Caco-2 (cell line): ENCODE measurements at regions not wholly inside any gene's neighbourhood (a gene's known extent, or its start where the extent isn't known, plus 50 kb on each side); places are given as distances from the start of the nearest gene placed in this dataset.

Experiments
- BruUV-seq: library from RNA; stranded (reverse); fragments of 400-500 nt; replicated peaks from 2 replicates; lab custom pipeline; 2021; lab: Mats Ljungman, UMichigan
- CTCF ChIA-PET: fragments of 300-600 bp; sonication (Branson Sonifier 250); formaldehyde crosslinking; loops from one replicate; lab custom pipeline; 2022; ENCODE audit warnings: antibody characterized with exemption; lab: Charles Lee
- POLR2A ChIA-PET: fragments of 300-600 bp; sonication (Branson Sonifier 250); formaldehyde crosslinking; loops from one replicate; lab custom pipeline; 2022; ENCODE audit warnings: antibody characterized with exemption; lab: Charles Lee
- DNase-seq, 2 experiments: peaks; one replicate each; pipeline versions ENCODE4 v3.0.0 to v3.0.0-alpha.2; 2020 to 2022
- H3K27me3 ChIP-seq: replicated peaks from 2 replicates; pipeline ENCODE4 v1.6.0; 2011; ENCODE audit warnings: low read length; ENCODE audit not compliant: control insufficient read depth, insufficient read depth
- H3K36me3 ChIP-seq: 2 replicates; pipeline ENCODE4 v1.5.1; 2011; ENCODE audit warnings: low read length; ENCODE audit not compliant: control insufficient read depth, insufficient read depth
- H3K4me1 ChIP-seq: fragments of 250-450 bp; sonication (Bioruptor Pico); 2 replicates; pipeline ENCODE4 v1.5.1; 2020; ENCODE audit warnings: mild to moderate bottlenecking
- H3K4me3 ChIP-seq: 2 replicates; pipeline ENCODE4 v1.5.1; 2011; ENCODE audit warnings: low read depth, mild to moderate bottlenecking, control low read depth, low read length
- H3K9me3 ChIP-seq: fragments of 250-450 bp; sonication (Bioruptor Pico); 2 replicates; pipeline ENCODE4 v1.5.1; 2020; ENCODE audit warnings: mild to moderate bottlenecking, moderate library complexity
- H3K27ac Mint-ChIP-seq: one replicate; pipeline ENCODE4 v1.8.0; 2022; ENCODE audit warnings: mixed read lengths; ENCODE audit not compliant: unreplicated experiment
- H3K27me3 Mint-ChIP-seq: one replicate; pipeline ENCODE4 v1.8.0; 2022; ENCODE audit warnings: mixed read lengths; ENCODE audit not compliant: insufficient read depth, unreplicated experiment
- H3K36me3 Mint-ChIP-seq: one replicate; pipeline ENCODE4 v1.8.0; 2022; ENCODE audit warnings: mild to moderate bottlenecking, mixed read lengths; ENCODE audit not compliant: insufficient read depth, unreplicated experiment
- H3K4me1 Mint-ChIP-seq: one replicate; pipeline ENCODE4 v1.8.0; 2022; ENCODE audit warnings: low read depth, mixed read lengths; ENCODE audit not compliant: unreplicated experiment
- H3K4me3 Mint-ChIP-seq: one replicate; pipeline ENCODE4 v1.8.0; 2022; ENCODE audit warnings: mild to moderate bottlenecking, moderate library complexity, mixed read lengths; ENCODE audit not compliant: unreplicated experiment
- H3K9me3 Mint-ChIP-seq: one replicate; pipeline ENCODE4 v1.8.0; 2022; ENCODE audit warnings: mixed read lengths; ENCODE audit not compliant: unreplicated experiment
- CTCF ChIP-seq, 2 experiments: fragments of 200-600 bp in 1 of 2; IDR thresholded peaks; 1 replicate in 1 of 2; 2 replicates in 1 of 2; pipeline versions ENCODE4 v1.5.1 to v1.8.0; 2011 to 2022; ENCODE audit warnings: antibody characterized with exemption in 1 of 2, control low read depth in 1 of 2, inconsistent platforms in 1 of 2, low read depth in 1 of 2, low read length in 1 of 2, mild to moderate bottlenecking in 1 of 2, moderate library complexity in 1 of 2; ENCODE audit not compliant: insufficient read depth in 1 of 2, severe bottlenecking in 1 of 2, unreplicated experiment in 1 of 2
- intact Hi-C: fragments of 100-400 bp; cut with micrococcal nuclease; formaldehyde crosslinking; loops from one replicate; pipeline ENCODE4 v1.10.0; 2022; ENCODE audit not compliant: unreplicated experiment

DNA sequence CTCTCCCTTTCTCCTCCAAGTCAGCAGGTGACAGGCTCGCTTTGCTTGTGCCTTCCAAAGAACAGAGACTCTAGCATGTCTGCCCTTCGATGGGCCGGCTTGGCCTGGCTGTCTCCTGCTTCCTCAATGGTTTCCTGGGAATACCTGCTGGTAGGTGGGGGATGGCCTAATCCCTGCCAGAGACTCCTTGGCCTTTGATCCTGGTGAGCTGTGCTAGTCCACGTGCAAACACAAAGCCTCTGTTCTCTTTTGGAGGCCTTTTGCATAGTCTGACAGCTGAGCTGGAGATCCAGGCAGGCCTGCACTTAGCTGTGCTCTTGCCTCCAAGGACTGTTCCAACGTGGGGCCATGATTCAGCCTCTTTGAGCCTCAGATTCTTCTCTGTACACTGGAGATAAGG is 67.6 kb downstream of the ARL4C start:
- Mint-ChIP-seq H3K4me3 (no peak overlapping the region), H3K27me3 (no peaks in the 10 kb centered on the region), H3K36me3 (peaks cover 10% of the 10 kb centered on the region), H3K4me1 (peaks cover 19% of the 10 kb centered on the region), H3K9me3 (no peaks in the 10 kb centered on the region), H3K27ac (peak overlapping the region; percentile 96)
- no peaks in the 10 kb centered on the region for H3K36me3 ChIP-seq
- TF ChIP-seq CTCF (IDR thresholded peaks at IDR 0.05; ENCODE audit: insufficient read depth in 1 of 2, low read depth in 1 of 2, low read length in 1 of 2, severe bottlenecking in 1 of 2, unreplicated experiment in 1 of 2), result no peak
- H3K4me3 ChIP-seq, result no peak overlapping the region
- intact Hi-C loops, result no loop called here
- no peaks in the 10 kb centered on the region for H3K9me3 ChIP-seq
- no peaks in the 10 kb centered on the region for H3K27me3 ChIP-seq
- BruUV-seq, result no TSS peak
- ChIA-PET POLR2A (interaction anchor here (0.6 to 0.7 kb wide), 2 partner anchors 19 kb away, joined by 4 read pairs; no protein-coding TSS in a partner anchor), CTCF (no interaction called here)
- peaks cover 41% of the 10 kb centered on the region for H3K4me1 ChIP-seq
- peak; percentile 42 to 62 for DNase-seq

- H3K27me3 ChIP-seq, result no peaks in the 10 kb centered on the region
- POLR2A ChIA-PET, result interaction anchor here (0.6 to 1.0 kb wide), 4 partner anchors 17 to 145 kb away, joined by 3 to 14 read pairs (median 6); no protein-coding TSS in a partner anchor
- H3K4me1 Mint-ChIP-seq, result peaks cover 29% of the 10 kb centered on the region
- H3K36me3 Mint-ChIP-seq, result peaks cover 10% of the 10 kb centered on the region
- H3K9me3 Mint-ChIP-seq, result no peaks in the 10 kb centered on the region
- peak overlapping the region; percentile 64 for H3K4me3 Mint-ChIP-seq
- H3K27me3 Mint-ChIP-seq, result no peaks in the 10 kb centered on the region
- intact Hi-C loops, result loop anchor here (1.0 kb wide), 3 partner anchors 17 to 35 kb away; no protein-coding TSS in a partner anchor
- TSS peak; percentile 79 for BruUV-seq
- H3K9me3 ChIP-seq, result no peaks in the 10 kb centered on the region
- CTCF ChIA-PET, result interaction anchor here (0.6 kb wide), 1 partner anchor 179 kb away, joined by 6 read pairs; no protein-coding TSS in a partner anchor
- H3K4me3 ChIP-seq, result no peak overlapping the region
- no peak for TF ChIP-seq CTCF (IDR thresholded peaks at IDR 0.05; ENCODE audit: insufficient read depth in 1 of 2, low read depth in 1 of 2, low read length in 1 of 2, severe bottlenecking in 1 of 2, unreplicated experiment in 1 of 2)
- peaks cover 60% of the 10 kb centered on the region for H3K4me1 ChIP-seq
- H3K36me3 ChIP-seq, result no peaks in the 10 kb centered on the region
- DNase-seq, result peak; percentile 73 to 86
- H3K27ac Mint-ChIP-seq, result peak overlapping the region; percentile 96
These were observed 69.5 kb downstream of the ARL4C start for GRCh38 chr2:234427081-234428061.

GRCh38 chr2:234426616-234427015 is 70.3 kb downstream of the ARL4C start:
- peaks cover 67% of the 10 kb centered on the region for H3K4me1 ChIP-seq
- BruUV-seq, result no TSS peak
- Mint-ChIP-seq H3K36me3 (peaks cover 10% of the 10 kb centered on the region), H3K4me3 (no peak overlapping the region), H3K4me1 (peaks cover 34% of the 10 kb centered on the region), H3K9me3 (no peaks in the 10 kb centered on the region), H3K27me3 (no peaks in the 10 kb centered on the region), H3K27ac (peak overlapping the region; percentile 96)
- DNase-seq, result no peak
- intact Hi-C loops, result loop anchor here (1.0 kb wide), 3 partner anchors 16 to 36 kb away; no protein-coding TSS in a partner anchor
- ChIA-PET POLR2A (no interaction called here), CTCF (no interaction called here)
- H3K27me3 ChIP-seq, result no peaks in the 10 kb centered on the region
- H3K36me3 ChIP-seq, result no peaks in the 10 kb centered on the region
- no peaks in the 10 kb centered on the region for H3K9me3 ChIP-seq
- TF ChIP-seq CTCF (IDR thresholded peaks at IDR 0.05; ENCODE audit: insufficient read depth in 1 of 2, low read depth in 1 of 2, low read length in 1 of 2, severe bottlenecking in 1 of 2, unreplicated experiment in 1 of 2), result no peak
- no peak overlapping the region for H3K4me3 ChIP-seq
